SU-DHL-6 (cell line): ENCODE measurements at regions not wholly inside any gene's neighbourhood (a gene's known extent, or its start where the extent isn't known, plus 50 kb on each side); places are given as distances from the start of the nearest gene placed in this dataset.
"Not testable (repeated sequence)": the region's sequence is repeated elsewhere in the genome, so short reads cannot be mapped to it uniquely, and the experiment has no call there.

ENCODE experiments used
- EZH2phosphoT487 ChIP-seq: fragments of 200-600 bp; sonication (generic), shearing (Covaris generic); conservative IDR thresholded peaks from 2 replicates; pipeline ENCODE4 v1.6.1; 2018; ENCODE audit warnings: mild to moderate bottlenecking, antibody characterized with exemption, low read length, moderate library complexity, mixed read lengths
- TF ChIP-seq, protein P1 (sequence below): fragments of 200-600 bp; sonication (generic); IDR thresholded peaks from one replicate; pipeline ENCODE4 v1.5.1; 2017; ENCODE audit warnings: antibody characterized with exemption, mild to moderate bottlenecking, low read length, moderate library complexity; ENCODE audit not compliant: insufficient read depth, poor library complexity, severe bottlenecking

DNA sequence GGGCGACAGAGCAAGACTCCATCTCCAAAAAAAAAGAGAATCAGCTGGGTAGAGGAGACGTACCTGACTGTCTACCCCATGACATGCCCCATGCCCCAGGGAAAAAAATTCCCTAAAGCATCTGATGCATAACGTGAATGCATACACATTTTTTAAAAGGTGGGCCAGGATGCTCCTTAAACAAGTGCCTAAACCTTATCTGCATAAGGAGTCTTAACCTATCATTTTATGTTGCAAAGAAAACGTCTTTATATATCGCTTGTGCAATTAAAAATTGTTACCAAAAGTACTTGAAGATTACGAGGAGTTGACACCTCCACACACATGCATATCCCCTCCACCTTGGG, 95.8 kb upstream of the METTL9 start:
- TF ChIP-seq, protein P1, sequence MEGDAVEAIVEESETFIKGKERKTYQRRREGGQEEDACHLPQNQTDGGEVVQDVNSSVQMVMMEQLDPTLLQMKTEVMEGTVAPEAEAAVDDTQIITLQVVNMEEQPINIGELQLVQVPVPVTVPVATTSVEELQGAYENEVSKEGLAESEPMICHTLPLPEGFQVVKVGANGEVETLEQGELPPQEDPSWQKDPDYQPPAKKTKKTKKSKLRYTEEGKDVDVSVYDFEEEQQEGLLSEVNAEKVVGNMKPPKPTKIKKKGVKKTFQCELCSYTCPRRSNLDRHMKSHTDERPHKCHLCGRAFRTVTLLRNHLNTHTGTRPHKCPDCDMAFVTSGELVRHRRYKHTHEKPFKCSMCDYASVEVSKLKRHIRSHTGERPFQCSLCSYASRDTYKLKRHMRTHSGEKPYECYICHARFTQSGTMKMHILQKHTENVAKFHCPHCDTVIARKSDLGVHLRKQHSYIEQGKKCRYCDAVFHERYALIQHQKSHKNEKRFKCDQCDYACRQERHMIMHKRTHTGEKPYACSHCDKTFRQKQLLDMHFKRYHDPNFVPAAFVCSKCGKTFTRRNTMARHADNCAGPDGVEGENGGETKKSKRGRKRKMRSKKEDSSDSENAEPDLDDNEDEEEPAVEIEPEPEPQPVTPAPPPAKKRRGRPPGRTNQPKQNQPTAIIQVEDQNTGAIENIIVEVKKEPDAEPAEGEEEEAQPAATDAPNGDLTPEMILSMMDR, result not testable (repeated sequence)
- TF ChIP-seq EZH2phosphoT487, result not testable (repeated sequence)
